ENCODE measurements at regions not wholly inside any gene's neighbourhood (a gene's known extent, or its start where the extent isn't known, plus 50 kb on each side); places are given as distances from the start of the nearest gene placed in this dataset.

DNA sequence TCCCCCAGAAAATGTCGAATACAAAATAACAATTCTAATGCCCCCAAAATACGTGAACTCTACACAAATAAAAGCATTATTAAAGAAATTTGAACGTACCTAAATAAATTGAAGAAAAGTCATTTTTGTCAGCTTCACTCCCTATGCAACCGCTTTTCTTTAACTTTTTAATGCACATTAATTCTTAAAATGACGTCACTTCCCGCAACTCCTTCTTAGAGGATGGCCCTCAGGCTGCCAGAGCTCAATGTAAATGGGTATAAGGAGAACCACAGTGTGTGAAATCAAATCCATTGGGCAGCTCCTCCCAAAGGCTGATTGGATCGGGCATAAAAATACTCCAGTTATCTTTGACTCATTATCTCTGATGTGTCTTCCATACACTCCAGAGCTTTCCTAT, 736.9 kb downstream of the GBE1 start:
- no peaks in the 10 kb centered on the region for H3K36me3 Mint-ChIP-seq
- no peak overlapping the region for H3K4me3 Mint-ChIP-seq
- DNase-seq (ENCODE audit: extremely low spot score, unreplicated experiment) = no peak
- no peaks in the 10 kb centered on the region for H3K27me3 Mint-ChIP-seq
- TF ChIP-seq, protein P1, sequence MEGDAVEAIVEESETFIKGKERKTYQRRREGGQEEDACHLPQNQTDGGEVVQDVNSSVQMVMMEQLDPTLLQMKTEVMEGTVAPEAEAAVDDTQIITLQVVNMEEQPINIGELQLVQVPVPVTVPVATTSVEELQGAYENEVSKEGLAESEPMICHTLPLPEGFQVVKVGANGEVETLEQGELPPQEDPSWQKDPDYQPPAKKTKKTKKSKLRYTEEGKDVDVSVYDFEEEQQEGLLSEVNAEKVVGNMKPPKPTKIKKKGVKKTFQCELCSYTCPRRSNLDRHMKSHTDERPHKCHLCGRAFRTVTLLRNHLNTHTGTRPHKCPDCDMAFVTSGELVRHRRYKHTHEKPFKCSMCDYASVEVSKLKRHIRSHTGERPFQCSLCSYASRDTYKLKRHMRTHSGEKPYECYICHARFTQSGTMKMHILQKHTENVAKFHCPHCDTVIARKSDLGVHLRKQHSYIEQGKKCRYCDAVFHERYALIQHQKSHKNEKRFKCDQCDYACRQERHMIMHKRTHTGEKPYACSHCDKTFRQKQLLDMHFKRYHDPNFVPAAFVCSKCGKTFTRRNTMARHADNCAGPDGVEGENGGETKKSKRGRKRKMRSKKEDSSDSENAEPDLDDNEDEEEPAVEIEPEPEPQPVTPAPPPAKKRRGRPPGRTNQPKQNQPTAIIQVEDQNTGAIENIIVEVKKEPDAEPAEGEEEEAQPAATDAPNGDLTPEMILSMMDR (conservative IDR thresholded peaks at IDR 0.05) = no peak
- H3K27ac Mint-ChIP-seq = no peak overlapping the region
- no peaks in the 10 kb centered on the region for H3K9me3 Mint-ChIP-seq
- H3K4me1 Mint-ChIP-seq (ENCODE audit: unreplicated experiment) = no peaks in the 10 kb centered on the region

DNA sequence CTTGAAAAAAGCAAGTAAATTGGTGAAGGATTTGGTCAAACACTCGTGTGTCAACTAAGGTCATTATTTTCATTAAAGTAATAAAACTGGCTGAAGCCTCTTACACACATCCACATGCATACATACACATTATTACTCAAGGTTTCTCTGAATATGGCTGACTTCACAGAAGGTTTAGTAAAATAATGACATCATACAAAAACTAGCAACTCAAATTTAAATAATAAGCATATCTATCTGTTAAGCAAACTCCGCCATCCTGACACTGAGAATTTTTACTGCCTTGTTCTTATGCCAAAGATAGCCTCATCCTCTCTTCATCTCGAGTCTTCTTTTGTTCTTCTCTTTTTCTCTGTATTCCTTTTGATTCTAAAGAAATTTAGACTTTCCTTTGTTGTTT, 739.1 kb downstream of the GBE1 start:
- H3K27me3 Mint-ChIP-seq = no peaks in the 10 kb centered on the region

DNA sequence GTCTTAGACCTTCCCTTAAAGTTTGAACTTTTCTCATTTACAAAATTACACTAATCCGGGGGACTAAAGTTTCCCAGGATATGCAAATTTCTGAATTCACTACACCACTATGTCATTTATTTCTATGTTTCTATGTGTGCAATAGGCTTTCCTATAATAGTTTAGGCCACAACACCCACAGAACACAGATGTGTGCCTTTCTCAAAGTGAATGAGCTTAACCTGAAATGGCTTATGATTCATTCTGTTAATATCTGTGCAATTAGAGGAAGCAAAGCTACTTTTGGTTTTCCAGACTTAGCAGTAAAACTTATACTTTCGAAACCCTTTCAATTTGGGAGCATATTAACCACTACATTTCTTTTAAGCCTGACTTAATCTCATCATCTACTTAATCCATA, 748.1 kb downstream of the GBE1 start:
- no peaks in the 10 kb centered on the region for H3K4me1 Mint-ChIP-seq (ENCODE audit: unreplicated experiment)
- TF ChIP-seq, protein P1 (conservative IDR thresholded peaks at IDR 0.05) = no peak
- H3K4me3 Mint-ChIP-seq = no peak overlapping the region
- no peaks in the 10 kb centered on the region for H3K36me3 Mint-ChIP-seq
- H3K27me3 Mint-ChIP-seq = no peaks in the 10 kb centered on the region
- no peak for DNase-seq (ENCODE audit: extremely low spot score, unreplicated experiment)
- H3K27ac Mint-ChIP-seq = no peak overlapping the region
- H3K9me3 Mint-ChIP-seq = no peaks in the 10 kb centered on the region

More for the DNA sequence above, 739.1 kb downstream of the GBE1 start:
- no peak overlapping the region for H3K27ac Mint-ChIP-seq
- H3K4me3 Mint-ChIP-seq = no peak overlapping the region
- no peaks in the 10 kb centered on the region for H3K4me1 Mint-ChIP-seq (ENCODE audit: unreplicated experiment)
- H3K36me3 Mint-ChIP-seq = no peaks in the 10 kb centered on the region
- no peaks in the 10 kb centered on the region for H3K9me3 Mint-ChIP-seq
- DNase-seq (ENCODE audit: extremely low spot score, unreplicated experiment) = no peak
- TF ChIP-seq, protein P1 (conservative IDR thresholded peaks at IDR 0.05) = no peak

DNA sequence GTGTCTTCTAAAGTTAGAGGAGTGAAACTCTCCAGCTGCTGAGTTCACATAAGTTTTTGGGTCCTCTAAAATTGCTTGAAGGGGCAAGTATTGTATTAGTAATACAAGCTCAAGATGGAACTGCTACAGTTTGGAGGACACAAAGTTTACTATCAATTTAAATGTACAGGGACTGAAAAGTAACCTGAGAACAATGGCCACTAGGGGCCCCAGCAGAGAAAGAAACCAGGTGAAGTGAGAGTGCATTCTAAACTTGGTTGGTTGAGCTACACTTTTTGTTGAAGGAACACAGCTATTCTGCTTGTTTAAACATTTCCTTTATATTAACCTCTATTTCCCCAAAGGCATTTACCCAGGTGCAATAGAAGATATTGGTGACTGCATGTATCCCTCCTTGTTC, 755.5 kb downstream of the GBE1 start:
- H3K27ac Mint-ChIP-seq = no peak overlapping the region
- no peaks in the 10 kb centered on the region for H3K36me3 Mint-ChIP-seq
- H3K9me3 Mint-ChIP-seq = peaks cover 5% of the 10 kb centered on the region
- no peaks in the 10 kb centered on the region for H3K4me1 Mint-ChIP-seq (ENCODE audit: unreplicated experiment)
- H3K4me3 Mint-ChIP-seq = no peak overlapping the region
- H3K27me3 Mint-ChIP-seq = no peaks in the 10 kb centered on the region
- TF ChIP-seq, protein P1 (conservative IDR thresholded peaks at IDR 0.05) = peak; percentile 17
- DNase-seq (ENCODE audit: extremely low spot score, unreplicated experiment) = no peak

DNA sequence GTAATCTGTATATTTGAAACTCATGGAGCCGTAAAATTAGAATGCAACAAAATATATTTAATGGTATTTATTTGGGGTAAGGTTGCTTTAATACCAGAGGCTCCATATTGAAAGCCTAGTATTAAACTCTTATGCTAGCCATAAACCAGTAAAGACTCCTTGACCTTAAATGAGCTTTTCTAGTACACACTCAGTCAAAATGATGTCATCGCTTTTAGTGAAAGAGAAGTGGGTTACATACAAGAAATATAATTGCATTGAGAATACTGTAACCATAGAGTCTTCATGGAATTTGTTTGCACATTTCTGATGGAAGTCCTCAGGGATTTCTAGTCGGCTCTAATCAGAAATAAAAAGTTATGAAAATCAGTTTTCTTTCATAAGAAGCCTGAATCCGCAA, 757.6 kb downstream of the GBE1 start:
- no peaks in the 10 kb centered on the region for H3K4me1 Mint-ChIP-seq (ENCODE audit: unreplicated experiment)
- no peak for DNase-seq (ENCODE audit: extremely low spot score, unreplicated experiment)
- TF ChIP-seq, protein P1 (conservative IDR thresholded peaks at IDR 0.05) = no peak
- H3K4me3 Mint-ChIP-seq = no peak overlapping the region
- H3K27me3 Mint-ChIP-seq = no peaks in the 10 kb centered on the region
- H3K9me3 Mint-ChIP-seq = peaks cover 5% of the 10 kb centered on the region
- H3K36me3 Mint-ChIP-seq = no peaks in the 10 kb centered on the region
- no peak overlapping the region for H3K27ac Mint-ChIP-seq

DNA sequence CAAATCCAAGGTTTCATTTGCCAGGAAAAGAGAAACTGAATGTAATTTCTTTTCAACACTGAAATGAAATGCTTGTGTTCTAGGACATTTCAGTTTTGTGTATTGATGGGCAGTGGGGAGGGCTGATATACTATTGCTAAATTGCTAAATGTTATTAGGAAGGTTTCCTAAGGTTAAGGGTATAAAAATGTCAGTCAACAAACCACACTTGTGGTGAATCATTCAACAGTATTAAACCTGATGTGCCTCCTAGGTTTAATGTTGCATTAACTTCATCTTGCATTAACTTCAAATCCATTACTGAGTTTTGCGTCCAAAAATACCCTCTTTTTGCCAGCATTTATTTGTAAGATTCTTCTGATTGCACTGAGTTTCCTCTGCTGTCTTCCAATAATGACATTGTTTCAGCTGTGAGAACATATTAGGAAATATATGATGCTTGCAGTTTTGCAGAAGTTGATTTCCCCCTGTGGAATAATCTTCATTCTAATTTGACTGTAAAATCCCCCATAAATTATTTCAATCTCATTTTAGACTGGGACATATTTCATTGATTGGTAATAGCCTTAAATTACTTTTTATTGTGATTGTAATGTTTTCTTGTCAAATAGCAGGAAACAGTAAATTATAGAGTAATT, 758.3 kb downstream of the GBE1 start:
- no peaks in the 10 kb centered on the region for H3K4me1 Mint-ChIP-seq (ENCODE audit: unreplicated experiment)
- H3K27ac Mint-ChIP-seq = no peak overlapping the region
- no peak for DNase-seq (ENCODE audit: extremely low spot score, unreplicated experiment)
- no peak overlapping the region for H3K4me3 Mint-ChIP-seq
- peaks cover 5% of the 10 kb centered on the region for H3K9me3 Mint-ChIP-seq
- TF ChIP-seq, protein P1 (conservative IDR thresholded peaks at IDR 0.05) = no peak
- H3K36me3 Mint-ChIP-seq = no peaks in the 10 kb centered on the region
- no peaks in the 10 kb centered on the region for H3K27me3 Mint-ChIP-seq
